CD4-positive, alpha-beta T cell treated with Interleukin-12 subunit alpha and Interleukin-12 subunit beta, for 1 hour (primary cell): ENCODE measurements at regions not wholly inside any gene's neighbourhood (a gene's known extent, or its start where the extent isn't known, plus 50 kb on each side); places are given as distances from the start of the nearest gene placed in this dataset.
"Not testable (repeated sequence)": the region's sequence is repeated elsewhere in the genome, so short reads cannot be mapped to it uniquely, and the experiment has no call there.

Experiments
- DNase-seq: peaks from one replicate; pipeline ENCODE4 v3.0.0-alpha.2; 2020

DNA sequence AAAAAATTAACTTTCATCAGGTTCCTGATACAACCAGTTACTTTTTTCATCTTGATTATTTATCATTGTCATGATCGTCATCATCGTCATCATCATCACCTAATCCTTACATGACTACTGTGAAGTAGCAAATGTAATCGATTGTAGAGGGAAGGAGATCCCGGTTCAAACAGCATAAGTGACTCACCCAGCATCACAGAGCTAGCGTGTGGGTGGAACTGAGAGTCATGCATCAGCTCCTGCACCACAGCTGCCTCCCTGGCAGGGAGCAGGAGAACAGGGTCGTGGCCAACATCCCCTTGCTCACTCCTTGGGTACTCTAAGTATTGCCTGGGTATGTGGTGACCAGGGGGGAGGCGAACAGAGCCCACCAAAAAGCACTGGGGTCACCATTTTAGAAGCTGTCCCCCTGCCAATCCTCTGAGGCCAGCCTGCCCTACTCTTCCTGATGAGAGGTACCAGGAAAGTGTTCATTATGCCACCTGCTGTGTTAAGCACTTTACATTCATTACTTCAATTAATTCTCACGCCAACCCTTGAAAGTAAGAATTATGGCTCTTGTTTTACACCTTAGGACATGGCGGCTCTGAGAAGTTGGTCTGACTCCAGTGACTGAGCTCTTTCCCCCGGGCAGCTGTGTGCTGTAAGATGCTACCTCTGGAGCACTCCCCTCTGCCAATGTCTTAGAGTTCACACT lies 425.2 kb downstream of the CD83 start:
- DNase-seq: no peak

DNA sequence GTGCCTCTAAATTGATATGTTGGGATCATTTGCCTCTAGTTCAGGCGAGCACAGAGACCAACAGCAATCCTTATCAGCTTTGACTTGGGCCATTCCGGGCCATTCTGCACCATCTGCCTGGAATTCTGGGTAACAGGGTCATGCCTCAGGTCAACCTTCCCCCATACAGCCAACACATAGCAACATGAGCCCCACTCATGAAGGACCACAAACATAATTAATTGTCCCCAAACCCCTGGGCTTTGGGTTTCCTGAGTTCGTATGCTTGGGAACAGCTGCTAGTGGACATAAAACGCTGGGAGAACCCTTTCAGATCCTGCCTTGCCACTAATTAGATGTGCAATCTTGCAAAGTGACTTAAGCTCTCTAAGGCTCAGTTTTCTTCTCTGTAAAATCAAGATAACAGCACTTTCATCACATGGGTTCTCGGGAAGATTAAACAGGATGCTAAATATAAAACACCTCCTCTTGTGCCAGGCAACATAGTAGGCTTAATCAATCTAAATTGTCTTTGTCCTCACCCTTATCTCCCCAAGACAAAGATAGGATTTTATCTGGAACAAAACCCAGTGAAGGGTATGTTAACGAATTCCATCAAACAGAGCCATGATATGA lies 426.5 kb downstream of the CD83 start:
- DNase-seq: no peak

DNA sequence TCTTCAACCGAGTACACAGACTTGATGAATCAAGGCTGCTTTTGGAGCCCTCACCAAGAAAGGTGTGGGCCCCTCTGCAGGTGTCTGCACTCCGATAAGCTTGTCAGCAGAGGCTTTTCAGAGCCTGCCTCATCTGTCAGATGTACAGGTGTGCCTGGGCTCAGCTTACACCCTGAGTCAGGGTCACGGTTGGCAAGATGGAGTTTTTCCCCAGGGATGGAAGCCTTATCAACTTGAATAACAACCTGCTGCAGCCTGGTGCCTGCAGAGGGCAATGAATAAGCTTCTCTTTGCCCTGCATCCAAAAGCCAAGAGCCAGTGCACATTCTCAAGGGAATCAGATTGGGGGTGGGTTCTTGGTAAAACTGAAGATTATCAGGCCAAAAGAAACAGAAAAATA lies 427.1 kb downstream of the CD83 start:
- no peak for DNase-seq

DNA sequence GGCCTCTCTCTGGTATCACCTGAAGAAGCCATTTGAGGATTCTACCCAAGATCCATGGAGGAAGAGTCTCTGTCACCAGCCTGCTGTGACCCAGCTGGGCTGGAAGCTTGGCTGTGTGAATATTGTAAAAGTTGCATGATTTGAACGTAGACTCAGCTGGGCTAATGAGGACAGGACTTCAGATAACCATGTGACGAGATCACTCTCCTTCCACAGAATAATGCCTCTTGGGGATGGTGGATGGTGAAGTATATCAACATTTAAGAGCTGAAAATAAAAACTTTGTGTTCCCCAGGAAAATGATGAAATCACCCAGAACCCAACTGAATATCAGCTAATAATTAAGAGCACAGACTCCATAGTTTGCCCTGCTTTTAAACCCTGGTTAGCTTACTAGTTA lies 427.9 kb downstream of the CD83 start:
- DNase-seq: no peak

DNA sequence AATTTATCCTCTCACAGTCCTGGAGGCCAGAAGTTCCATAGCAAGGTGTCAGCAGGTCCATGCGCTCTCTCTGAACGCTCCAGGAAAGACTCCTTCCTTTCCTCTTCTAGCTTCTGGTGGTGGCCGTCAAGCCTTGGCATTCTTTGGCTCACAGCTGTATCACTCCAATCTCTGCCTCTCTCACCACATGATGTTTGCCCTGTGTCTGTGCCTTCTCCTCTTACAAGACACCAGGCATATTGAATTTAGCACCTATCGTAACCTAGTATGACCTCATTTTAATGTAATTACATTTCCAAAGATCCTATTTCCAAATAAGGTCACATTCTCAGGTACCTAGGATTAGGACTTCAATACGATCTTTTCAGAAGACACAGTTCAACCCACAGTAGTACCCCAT lies 428.5 kb downstream of the CD83 start:
- DNase-seq: no peak

DNA sequence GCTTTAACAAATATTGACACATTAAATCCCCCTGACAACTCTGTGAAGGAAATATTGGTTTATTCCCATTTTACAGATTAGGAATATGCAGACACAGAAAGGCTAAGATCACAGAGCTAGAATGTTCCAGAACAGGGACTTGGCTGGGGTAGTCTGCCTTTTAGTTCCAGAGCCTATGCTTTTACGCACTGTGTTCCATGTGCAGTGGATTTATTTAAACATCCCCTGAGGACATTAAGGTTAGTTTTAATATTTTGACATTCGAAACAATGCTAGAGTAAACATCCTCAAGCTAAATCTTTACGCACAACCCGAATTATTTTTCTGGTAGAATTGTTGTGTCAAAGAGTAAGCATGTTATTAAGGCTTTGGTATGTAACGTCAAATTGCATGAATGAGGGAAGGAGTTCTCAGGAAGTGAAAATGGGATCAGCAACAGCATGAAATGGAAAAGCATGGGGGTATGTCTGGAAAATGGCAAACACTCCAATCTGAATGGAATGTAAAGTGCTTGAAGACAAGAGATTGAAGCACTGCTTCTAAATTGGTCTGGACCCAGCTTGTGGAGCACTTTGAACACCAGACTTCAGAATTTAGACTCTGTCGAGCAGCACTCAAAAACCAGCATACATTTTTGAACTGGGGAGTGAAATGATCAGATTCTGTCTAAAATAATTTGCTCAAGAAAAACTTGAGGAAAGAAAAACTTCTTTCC lies 429.9 kb downstream of the CD83 start:
- no peak for DNase-seq

DNA sequence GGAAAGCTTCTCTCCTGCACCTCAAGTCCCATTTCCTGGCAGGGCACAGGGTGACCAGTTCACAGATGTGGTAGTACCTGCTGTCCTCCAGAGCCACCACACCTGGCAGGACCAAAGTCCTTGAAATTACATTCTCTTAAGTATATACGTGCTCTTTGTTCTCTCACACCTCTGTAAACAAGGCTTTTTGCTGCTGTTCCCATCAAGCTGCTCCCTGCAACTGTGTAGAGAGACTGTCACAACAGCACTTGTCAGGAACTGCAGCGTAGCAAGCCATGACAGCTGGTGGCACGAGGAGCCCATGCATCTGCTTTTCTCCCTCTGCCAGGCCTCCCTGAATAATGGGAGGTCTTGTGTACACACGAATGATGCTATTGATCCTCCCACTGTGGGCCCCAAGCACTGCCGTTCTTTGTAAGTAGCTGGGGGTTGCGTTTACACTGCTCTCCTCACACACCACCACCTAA lies 431.8 kb downstream of the CD83 start:
- no peak for DNase-seq

DNA sequence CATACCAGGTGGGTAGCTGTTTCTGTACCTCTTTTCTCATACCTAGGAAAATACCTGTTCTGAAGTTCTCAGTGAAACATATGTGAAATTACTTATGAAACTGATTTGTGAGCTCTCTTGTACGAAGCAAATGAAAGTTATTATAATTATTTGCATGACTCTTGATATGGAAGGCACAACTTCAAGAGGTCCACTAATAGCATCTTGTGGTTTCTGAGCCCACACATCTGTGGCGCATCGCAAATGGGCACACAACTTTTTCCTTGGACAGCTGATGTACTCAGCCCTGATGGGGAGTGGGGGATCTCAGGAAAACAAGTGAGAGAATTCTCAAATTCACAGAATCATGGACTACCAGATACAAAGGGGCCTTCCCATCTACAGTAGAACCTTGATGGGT lies 432.3 kb downstream of the CD83 start:
- DNase-seq: no peak

DNA sequence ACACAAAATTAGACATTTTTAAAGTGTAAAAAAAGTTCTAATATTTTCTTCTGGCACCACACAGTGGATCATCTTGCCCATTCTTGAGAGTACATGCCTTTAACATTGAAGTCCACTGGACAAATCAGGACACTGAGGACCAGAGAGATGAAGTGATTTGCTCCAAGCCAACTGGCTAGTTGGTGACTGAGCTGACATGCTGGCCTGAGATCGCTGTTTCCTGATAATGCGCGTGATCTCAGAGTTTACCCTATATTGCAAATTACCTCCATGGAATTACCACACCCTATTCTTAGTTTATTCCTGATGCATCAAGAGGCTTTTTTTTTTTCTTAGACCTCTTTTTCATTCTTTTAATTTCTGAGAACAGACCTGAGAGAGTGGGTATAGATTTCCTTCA lies 432.8 kb downstream of the CD83 start:
- DNase-seq: no peak

DNA sequence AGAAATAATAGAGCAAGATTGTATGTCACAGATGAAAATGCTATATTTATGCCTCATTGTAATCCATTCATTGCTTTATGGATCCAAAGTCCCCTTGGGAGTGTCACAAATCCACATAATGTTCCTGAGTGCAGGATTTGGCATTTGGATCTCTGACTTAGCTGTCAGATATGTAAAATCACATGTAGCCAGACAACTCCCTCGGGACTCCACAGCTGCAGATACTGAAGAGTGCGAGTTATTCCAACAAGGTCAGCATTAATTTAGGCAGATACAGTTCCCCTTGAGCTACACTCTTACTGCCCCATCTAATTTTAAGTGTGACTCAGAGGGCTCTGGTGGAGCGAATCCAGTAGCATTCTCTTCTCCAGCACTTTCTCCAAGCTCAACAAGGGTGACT lies 433.2 kb downstream of the CD83 start:
- no peak for DNase-seq

DNA sequence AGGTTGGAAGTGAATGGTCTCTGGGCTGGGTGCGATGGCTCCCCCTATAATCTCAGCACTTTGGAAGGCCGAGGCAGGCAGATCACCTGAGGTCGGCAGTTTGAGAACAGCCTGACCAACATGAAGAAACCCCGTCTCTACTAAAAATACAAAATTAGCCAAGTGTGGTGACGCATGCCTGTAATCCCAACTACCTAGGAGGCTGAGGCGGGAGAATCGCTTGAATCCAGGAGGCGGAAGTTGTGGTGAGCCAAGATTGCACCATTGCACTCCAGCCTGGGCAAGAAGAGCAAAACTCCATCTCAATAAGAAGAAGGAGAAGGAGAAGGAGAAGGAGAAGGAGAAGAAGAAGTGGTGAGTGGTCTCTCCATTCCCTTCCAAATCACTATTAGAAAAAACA lies 434.0 kb downstream of the CD83 start:
- not testable (repeated sequence) for DNase-seq

DNA sequence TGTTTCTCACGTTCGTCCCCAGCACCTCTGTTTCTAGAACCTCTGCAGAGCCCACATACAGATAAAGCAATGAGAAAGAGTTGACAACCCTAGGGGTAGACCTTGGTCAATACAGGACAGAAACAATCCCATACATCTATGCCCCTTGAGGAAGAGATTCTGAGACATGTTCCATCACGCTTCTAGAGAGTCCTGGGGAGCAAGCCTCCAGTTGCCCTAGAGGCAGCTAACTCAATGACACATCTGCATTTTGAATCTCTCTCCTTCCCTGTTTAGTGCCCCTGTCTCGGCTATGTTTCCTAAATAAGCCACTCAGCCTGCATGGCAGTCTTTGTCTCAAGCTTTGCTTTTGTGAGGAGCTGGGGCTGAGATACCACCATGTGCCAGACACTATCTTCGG lies 435.3 kb downstream of the CD83 start:
- DNase-seq: no peak

DNA sequence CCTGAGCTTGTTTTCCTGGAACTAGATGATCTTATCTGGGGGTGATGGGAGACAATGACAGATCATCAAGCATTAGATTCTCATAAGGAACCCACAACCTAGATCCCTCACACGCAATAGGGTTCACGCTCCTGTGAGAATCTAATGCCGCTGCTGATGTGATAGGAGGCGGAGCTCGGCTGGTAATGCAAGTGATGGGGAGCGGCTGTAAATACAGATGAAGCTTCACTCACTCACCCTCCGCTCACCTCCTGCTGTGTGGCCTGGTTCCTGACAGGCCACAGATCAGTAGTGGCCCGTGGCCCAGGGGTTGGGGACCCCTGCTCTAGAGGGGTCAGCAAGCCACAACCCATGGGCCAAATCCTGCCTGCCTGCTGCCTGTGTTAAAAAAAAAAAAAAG lies 435.9 kb downstream of the CD83 start:
- no peak for DNase-seq

DNA sequence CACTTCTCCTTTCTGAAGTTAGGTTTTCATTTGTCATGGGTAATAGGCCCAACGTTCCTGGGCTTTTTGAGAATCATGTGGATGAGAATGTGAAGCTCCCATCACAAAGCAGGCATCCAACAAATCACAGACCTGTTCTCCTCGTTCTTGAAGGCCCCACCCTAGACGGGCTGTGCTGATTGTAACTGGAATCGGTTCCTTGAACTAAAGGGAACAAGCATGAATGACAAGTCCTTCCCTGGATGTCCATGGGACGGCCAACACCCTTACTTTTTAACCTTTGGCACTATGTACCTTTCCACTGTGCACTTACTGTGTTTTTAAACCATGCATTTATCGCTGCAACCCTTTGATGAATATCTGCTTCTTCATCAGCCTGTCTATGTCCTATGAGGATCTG lies 438.2 kb downstream of the CD83 start:
- no peak for DNase-seq

DNA sequence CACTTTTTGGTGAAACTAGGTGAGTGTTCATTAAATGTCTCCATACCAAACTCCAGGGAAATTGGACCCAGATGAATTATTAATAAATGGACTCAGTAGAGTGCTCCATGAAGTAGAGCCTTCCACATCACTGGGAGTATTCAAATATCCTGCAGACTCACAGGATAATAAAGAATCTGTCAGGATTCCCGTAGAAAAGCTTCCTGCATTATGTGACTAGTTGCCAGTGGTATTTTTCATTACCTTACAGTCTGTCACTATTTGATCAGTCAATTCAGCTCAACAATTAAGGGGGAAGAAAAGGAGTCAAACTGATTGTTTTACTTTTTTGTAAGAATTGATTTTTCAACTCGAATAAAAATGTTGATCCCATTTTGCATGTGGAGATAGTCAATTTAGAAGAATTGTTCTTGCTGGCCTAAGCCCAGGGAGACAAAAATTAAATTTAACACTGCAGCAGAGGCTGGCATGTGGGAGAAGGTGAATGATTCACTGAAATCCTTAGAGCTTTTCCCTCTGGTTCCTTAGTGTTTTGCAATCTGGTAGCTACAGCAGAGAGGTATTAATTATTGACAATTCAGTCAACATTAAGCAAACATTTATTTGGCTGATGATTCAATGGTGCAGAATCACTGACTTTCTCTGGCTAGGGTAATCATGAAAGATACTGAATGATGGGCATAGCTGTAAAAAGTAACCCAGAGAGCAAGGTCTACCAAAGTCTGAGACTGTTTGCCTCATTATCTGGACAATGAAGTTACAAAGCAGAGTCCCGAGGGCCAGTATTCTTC lies 442.4 kb downstream of the CD83 start:
- no peak for DNase-seq

DNA sequence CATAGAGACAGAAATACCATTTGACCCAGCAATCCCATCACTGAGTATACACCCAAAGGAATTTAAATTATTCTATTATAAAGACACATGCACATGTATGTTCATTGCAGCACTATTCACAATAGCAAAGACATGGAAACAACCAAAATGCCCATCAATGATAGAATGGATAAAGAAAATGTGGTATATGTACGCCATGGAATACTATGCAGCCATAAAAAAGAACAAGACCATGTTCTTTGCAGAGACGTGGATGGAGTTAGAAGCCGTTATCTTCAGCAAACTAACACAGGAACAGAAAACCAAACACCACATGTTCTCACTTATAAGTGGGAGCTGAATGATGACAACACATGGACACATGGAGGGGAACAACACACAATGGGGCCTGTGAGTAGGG lies 444.0 kb downstream of the CD83 start:
- DNase-seq: not testable (repeated sequence)

DNA sequence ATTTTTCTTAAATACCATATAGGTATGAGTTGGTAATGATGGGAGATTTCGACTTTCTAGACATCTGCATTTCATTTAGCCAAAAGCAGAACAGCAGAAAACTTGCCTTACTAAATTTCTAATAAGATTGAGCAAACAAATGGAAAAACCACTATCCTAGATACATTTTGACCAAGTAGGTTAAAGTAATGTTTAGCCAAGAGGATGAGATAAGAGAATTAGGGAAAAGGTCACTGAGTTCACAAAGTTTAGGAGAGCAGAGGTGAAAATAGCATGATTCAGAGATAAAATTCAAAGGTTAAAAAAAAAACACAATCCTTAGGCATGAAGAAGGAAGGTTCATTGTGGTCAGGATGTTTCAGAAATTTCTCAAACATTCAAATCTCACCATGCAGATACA lies 450.3 kb downstream of the CD83 start:
- DNase-seq: no peak

DNA sequence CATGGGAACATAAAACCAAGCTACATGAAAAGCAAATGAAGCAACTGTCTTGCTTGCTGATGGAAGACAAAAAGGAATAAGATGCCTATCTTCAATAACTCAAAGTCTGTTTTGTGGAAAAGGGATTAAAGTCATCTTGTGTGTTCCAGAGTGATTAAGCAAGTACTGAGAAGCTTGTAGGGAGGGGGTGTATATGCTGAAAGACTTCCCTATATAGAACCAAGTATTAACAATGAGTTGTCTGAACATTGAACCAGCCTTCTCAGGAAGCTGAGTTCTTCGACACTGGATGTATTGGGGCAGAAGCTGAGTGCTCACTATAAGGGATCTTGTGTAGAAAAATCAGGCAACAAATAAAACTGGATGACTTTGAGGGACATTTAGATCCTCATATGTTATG lies 451.8 kb downstream of the CD83 start:
- no peak for DNase-seq

DNA sequence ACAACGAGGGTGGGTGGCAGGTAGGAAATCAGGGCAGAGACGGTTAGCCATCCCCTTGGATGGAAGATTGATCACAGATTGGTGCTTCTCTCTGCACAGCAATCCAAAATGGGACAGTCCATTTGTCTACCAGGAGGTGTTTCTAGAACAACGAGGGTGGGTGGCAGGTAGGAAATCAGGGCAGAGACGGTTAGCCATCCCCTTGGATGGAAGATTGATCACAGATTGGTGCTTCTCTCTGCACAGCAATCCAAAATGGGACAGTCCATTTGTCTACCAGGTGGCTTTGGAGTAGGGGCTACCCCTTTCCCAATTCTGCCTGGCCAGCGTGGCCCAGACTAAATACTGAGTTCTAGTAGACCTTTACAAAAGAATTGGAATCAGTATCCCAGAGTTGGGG lies 452.3 kb downstream of the CD83 start:
- DNase-seq: not testable (repeated sequence)

DNA sequence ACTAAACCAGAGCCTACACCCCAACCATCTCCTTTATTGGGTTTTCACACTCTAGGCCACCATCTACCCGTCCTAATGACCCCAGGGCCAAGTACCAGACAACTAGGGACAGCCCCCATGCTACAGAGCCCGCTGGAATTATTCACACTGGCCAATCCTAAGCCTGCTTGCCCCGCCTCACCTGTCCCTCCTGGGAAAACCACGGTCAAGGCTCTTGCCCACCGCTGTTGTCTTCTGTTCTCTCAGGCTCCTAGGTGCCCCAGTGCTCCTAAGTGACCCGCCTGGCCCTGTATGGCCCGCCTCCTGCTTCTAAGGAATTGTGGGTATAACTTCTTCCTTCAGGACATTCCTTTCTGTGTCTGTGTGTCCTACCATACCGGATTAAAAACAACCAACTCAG lies 453.4 kb downstream of the CD83 start:
- no peak for DNase-seq

DNA sequence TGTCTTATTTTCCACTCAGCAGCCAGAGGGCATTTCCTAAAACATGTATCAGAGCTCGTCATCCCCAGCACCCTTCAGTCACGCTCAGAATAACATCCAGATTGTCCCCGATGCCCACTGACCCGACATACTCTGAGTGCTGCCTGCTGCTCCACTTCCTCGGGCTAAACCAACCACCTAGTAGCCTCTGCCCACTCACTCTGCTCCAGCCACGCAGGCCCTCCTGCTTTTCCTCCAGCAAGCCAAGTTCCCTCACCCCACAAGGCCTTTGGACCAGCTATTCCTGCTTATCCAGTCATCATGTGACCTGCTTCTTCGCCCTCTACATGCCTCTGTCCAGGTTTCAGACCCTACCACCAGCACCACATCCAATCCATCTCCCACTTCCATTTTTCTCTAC lies 454.2 kb downstream of the CD83 start:
- DNase-seq: no peak

DNA sequence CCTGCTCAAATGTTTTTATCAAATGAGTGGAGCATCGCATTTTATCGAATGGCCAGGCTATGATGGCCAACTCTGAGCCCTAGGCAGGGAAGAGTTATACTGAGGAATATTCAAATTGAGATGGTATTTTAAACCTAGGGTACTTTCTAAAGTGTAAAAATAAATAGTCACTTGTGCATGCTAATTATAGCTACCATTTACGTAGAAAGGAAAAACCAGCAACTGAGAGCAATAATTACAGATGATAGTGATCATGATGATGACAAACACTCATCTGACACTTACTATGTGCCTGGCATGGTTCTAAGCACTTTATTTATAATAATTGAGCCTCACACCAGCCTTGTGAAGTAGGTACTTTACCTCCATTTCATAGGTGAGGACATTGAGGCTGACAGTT lies 455.7 kb downstream of the CD83 start:
- no peak for DNase-seq

DNA sequence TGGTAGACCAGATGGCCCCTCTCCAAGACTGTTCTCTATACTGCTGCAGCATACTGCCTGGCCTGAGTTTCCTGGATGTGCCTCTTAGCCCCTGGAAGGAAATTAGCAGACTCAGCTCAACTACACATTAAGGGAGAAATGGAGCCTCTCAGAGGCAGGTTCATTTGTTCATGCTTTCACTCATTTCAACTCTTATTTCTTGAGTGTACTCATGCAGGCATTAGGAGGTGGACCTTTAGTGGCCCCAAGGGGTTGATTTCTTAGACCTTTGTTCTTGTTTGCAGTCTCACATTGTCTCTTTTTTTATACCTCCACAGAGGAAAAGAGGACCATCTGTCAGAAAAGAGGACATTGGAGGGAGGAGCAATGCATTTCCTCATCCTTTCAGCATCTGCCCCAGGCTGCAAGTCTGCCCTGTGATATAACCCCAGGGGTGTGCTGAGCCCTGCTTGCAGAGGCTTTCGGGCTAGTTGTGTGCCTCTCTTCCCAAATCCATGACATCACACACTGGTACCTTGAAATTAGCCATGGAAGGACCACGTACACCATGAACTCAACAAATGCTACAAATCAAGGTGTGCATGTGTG lies 456.2 kb downstream of the CD83 start:
- no peak for DNase-seq
